Loucy (cell line): ENCODE measurements at regions not wholly inside any gene's neighbourhood (a gene's known extent, or its start where the extent isn't known, plus 50 kb on each side); places are given as distances from the start of the nearest gene placed in this dataset.

ENCODE experiments used
- EZH2phosphoT487 ChIP-seq: fragments of 200-600 bp; IDR thresholded peaks from 2 replicates; pipeline ENCODE4 v1.6.1; 2018; ENCODE audit warnings: antibody characterized with exemption, mild to moderate bottlenecking, moderate library complexity, borderline replicate concordance
- TF ChIP-seq, protein P1 (sequence below): fragments of 200-600 bp; sonication (generic); conservative IDR thresholded peaks from 2 replicates; pipeline ENCODE4 v1.5.1; 2014; ENCODE audit warnings: mild to moderate bottlenecking, antibody characterized with exemption, low read length

DNA sequence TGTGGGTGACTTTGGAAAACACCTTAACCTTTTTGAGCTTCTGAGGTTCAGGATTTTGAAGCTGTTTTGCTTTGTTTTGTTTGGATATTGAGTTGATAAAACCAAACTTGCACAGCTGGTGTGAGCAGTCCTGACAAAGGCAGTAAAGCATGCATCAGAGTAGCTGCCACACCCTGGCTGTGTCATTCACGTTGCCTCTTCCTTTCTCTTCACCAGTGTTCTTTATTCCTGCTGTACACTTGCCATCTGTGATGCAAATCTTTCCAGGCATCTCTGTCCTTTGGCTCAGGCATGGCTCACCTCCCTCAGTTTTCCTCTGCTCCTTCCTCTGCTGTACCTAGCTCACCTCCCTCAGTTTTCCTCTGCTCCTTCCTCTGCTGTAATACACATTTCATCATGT lies 1850.2 kb upstream of the AGA start:
- TF ChIP-seq, protein P1, sequence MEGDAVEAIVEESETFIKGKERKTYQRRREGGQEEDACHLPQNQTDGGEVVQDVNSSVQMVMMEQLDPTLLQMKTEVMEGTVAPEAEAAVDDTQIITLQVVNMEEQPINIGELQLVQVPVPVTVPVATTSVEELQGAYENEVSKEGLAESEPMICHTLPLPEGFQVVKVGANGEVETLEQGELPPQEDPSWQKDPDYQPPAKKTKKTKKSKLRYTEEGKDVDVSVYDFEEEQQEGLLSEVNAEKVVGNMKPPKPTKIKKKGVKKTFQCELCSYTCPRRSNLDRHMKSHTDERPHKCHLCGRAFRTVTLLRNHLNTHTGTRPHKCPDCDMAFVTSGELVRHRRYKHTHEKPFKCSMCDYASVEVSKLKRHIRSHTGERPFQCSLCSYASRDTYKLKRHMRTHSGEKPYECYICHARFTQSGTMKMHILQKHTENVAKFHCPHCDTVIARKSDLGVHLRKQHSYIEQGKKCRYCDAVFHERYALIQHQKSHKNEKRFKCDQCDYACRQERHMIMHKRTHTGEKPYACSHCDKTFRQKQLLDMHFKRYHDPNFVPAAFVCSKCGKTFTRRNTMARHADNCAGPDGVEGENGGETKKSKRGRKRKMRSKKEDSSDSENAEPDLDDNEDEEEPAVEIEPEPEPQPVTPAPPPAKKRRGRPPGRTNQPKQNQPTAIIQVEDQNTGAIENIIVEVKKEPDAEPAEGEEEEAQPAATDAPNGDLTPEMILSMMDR: no peak
- TF ChIP-seq EZH2phosphoT487: no peak
